AG04450 (cell line): ENCODE measurements at regions not wholly inside any gene's neighbourhood (a gene's known extent, or its start where the extent isn't known, plus 50 kb on each side); places are given as distances from the start of the nearest gene placed in this dataset.

ENCODE experiments used
- CTCF ChIA-PET: fragments of 300-600, 350-600 bp; formaldehyde crosslinking; extraction: SDS; loops from one replicate; lab custom pipeline; 2022; ENCODE audit warnings: antibody characterized with exemption, inconsistent platforms; lab: Charles Lee
- POLR2A ChIA-PET: fragments of 350-600 bp; formaldehyde crosslinking; extraction: SDS; loops from one replicate; lab custom pipeline; 2021; ENCODE audit warnings: antibody characterized with exemption, inconsistent platforms; lab: Yijun Ruan, JAX
- DNase-seq: peaks from one replicate; pipeline ENCODE4 v3.0.0-alpha.2; 2011; ENCODE audit warnings: low read depth, low spot score
- H3K27ac ChIP-seq: one replicate; pipeline ENCODE4 v1.5.1; 2012; ENCODE audit warnings: low read depth, low read length, control low read depth
- H3K27me3 ChIP-seq: one replicate; pipeline ENCODE4 v1.6.0; 2012; ENCODE audit warnings: low read length; ENCODE audit not compliant: control insufficient read depth, insufficient read depth
- H3K4me3 ChIP-seq: 2 replicates; pipeline ENCODE4 v1.5.1; 2011; ENCODE audit warnings: mild to moderate bottlenecking, low read depth, low read length, control low read depth
- H3K9me3 ChIP-seq: 2 replicates; pipeline ENCODE4 v1.5.1; 2012; ENCODE audit warnings: low read length; ENCODE audit not compliant: control insufficient read depth, insufficient read depth
- TF ChIP-seq, protein P1 (sequence below): IDR thresholded peaks from 2 replicates; pipeline ENCODE4 v1.5.1; 2011; ENCODE audit warnings: low read depth, low read length, control low read depth, inconsistent platforms

DNA sequence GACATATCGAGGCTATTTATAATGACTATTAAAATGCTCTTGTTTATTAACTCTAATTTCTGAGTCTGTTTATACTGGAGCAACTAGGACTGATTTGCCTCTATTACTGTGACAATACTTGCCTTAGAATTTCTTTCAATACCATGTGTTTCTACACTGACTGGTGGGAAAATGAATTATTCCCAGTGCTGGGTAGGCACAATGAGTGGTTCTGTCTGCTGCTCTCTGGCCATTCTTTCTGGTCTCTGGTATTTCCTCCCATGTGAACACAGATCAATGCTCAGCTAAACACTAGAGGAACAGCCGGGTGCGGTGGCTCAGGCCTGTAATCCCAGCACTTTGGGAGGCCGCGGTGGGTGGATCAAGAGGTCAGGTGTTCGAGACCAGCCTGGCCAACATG, 390.5 kb downstream of the PRDM2 start:
- Histone ChIP-seq H3K4me3 (no peak overlapping the region), H3K27ac (no peak overlapping the region), H3K9me3 (peaks cover 9% of the 10 kb centered on the region), H3K27me3 (no peaks in the 10 kb centered on the region)
- ChIA-PET CTCF (no interaction called here), POLR2A (no interaction called here)
- no peak for DNase-seq
- TF ChIP-seq, protein P1, sequence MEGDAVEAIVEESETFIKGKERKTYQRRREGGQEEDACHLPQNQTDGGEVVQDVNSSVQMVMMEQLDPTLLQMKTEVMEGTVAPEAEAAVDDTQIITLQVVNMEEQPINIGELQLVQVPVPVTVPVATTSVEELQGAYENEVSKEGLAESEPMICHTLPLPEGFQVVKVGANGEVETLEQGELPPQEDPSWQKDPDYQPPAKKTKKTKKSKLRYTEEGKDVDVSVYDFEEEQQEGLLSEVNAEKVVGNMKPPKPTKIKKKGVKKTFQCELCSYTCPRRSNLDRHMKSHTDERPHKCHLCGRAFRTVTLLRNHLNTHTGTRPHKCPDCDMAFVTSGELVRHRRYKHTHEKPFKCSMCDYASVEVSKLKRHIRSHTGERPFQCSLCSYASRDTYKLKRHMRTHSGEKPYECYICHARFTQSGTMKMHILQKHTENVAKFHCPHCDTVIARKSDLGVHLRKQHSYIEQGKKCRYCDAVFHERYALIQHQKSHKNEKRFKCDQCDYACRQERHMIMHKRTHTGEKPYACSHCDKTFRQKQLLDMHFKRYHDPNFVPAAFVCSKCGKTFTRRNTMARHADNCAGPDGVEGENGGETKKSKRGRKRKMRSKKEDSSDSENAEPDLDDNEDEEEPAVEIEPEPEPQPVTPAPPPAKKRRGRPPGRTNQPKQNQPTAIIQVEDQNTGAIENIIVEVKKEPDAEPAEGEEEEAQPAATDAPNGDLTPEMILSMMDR = no peak

DNA sequence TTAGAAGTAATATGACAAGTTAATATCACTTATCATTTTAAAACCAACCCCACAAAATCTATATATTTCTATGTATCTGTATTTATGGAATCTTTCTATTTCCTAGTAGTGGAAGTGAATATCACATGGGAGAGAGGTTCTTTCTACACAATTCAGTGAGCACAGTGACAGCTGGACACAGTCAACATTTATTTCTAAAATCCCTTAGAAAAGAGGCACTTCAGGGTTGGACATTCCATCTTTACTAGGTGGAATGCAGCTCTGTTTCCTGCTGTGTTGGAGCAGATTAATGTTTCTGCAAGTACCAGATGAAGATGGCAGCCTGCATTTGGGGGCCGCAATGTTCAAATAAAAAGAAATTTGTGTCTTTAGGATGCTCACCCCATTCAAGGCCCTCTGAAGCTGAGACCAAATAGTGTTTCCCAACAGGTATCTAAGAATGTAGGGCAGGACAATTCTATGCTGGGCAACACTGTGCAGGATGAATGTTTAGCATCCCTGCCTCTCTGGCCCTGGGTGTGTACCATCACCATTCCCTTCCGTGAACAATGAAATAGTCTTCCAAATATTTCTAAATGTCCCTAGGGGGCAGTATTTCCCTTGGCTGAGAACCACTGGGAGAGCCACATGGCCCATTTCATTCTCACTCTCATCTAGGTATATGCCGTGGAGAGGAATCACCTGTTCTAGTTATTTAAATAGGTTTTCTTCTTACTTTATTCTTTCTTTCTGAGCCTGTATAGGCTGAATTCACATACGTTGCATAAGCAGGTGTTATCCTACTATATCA, 394.8 kb downstream of the PRDM2 start:
- no peaks in the 10 kb centered on the region for H3K27me3 ChIP-seq
- ChIA-PET POLR2A (no interaction called here), CTCF (no interaction called here)
- peaks cover 18% of the 10 kb centered on the region for H3K9me3 ChIP-seq
- TF ChIP-seq, protein P1 = no peak
- no peak for DNase-seq
- no peak overlapping the region for H3K27ac ChIP-seq
- H3K4me3 ChIP-seq = no peak overlapping the region

DNA sequence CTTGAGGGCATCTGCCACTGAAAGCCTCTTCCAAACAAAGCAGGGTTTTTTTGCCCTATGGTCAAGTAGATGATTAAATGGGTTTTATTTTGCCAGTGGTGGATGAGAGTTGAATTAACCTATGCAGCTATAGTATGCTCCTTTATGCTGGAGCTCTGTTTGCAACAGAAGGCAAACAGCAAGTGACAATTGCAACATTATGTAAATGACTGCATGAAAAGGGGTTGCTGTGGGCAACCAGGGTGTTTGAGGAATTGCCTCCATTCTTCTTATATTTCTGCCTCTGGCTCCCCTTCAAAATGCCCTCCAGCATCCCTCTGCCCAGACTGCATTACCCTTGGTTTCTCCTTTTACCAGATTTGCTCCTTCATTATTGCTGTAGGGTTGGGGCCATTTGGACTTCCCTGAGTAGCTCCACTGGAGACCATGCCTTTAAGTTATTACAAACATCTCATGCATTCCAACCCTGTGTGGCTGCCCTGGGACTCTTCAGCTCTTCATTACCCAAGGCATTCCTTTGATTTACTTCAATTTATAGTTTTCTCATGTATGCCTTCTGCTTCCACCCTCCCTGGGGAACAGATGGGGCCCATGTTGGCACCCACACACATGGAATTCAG, 398.4 kb downstream of the PRDM2 start:
- no peak for DNase-seq
- CTCF ChIA-PET = no interaction called here
- Histone ChIP-seq H3K27me3 (no peaks in the 10 kb centered on the region), H3K4me3 (no peak overlapping the region), H3K27ac (no peak overlapping the region), H3K9me3 (peaks cover 23% of the 10 kb centered on the region; the same call in 1 of the 2 replicates)
- TF ChIP-seq, protein P1 = no peak
- POLR2A ChIA-PET = no interaction called here

DNA sequence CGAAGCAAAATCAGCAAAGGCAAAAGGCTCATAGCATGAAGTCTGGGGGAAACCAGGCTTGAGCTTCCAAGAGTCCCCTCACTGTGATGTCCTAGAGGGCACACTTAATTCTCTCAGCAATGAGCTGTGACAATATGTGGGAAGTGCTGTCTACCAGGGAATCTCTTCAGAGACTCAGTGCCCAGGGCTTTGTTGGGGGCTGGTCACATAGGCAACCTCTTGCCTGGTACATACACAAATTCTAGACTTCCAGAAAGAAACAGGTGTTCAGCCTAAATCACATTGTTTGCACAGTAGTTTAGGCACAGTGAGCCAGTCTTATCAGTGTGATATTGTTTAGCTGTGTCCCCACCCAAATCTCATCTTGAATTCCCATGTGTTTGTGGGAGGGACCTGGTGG, 400.5 kb downstream of the PRDM2 start:
- no peak for DNase-seq
- Histone ChIP-seq H3K4me3 (no peak overlapping the region), H3K9me3 (peaks cover 24% of the 10 kb centered on the region; the same call in 1 of the 2 replicates), H3K27me3 (no peaks in the 10 kb centered on the region), H3K27ac (no peak overlapping the region)
- ChIA-PET CTCF (no interaction called here), POLR2A (no interaction called here)
- TF ChIP-seq, protein P1 = no peak

DNA sequence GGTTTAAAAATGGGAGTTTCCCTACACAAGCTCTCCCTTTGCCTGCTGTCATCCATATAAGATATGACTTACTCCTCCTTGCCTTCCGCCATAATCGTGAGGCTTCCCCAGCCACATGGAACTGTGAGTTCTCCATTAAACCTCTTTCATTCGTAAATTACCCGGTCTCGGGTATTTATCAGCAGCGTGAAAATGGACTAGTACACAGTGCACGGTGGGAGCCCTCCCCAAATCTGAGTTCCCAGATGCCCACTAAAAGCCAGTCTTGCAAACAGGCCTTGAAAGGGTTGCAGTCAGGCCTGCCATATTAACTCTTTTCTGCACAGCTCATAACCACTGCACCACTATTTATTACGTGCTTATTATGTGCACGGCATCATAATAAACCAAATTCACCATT, 400.9 kb downstream of the PRDM2 start:
- ChIA-PET CTCF (no interaction called here), POLR2A (no interaction called here)
- Histone ChIP-seq H3K4me3 (no peak overlapping the region), H3K27me3 (no peaks in the 10 kb centered on the region), H3K9me3 (peaks cover 24% of the 10 kb centered on the region; the same call in 1 of the 2 replicates), H3K27ac (no peak overlapping the region)
- TF ChIP-seq, protein P1 = no peak
- DNase-seq = no peak
